ENCODE measurements at regions not wholly inside any gene's neighbourhood (a gene's known extent, or its start where the extent isn't known, plus 50 kb on each side); places are given as distances from the start of the nearest gene placed in this dataset.

DNA sequence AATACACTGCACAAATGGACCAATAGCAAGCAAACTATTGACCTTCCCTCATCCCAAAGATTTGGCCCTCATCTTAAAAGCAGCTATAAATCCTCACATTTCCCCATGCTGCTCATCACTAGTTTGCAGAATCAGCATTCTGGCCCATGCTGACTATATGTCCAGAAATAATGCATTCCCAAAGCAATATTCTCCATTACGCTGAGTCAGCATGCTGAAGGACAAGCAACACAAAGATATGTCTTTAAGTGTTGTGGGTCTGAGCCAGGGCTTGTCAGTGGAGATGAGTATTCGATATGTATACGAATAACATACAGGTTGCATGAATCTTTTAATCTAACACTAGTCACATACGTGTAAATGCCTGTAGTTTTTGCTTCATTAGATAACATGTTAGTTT, 1045.0 kb upstream of the DDX18 start:
- TF ChIP-seq EZH2phosphoT487 (IDR thresholded peaks at IDR 0.05; ENCODE audit: low read depth), result no peak
- TF ChIP-seq, protein P1, sequence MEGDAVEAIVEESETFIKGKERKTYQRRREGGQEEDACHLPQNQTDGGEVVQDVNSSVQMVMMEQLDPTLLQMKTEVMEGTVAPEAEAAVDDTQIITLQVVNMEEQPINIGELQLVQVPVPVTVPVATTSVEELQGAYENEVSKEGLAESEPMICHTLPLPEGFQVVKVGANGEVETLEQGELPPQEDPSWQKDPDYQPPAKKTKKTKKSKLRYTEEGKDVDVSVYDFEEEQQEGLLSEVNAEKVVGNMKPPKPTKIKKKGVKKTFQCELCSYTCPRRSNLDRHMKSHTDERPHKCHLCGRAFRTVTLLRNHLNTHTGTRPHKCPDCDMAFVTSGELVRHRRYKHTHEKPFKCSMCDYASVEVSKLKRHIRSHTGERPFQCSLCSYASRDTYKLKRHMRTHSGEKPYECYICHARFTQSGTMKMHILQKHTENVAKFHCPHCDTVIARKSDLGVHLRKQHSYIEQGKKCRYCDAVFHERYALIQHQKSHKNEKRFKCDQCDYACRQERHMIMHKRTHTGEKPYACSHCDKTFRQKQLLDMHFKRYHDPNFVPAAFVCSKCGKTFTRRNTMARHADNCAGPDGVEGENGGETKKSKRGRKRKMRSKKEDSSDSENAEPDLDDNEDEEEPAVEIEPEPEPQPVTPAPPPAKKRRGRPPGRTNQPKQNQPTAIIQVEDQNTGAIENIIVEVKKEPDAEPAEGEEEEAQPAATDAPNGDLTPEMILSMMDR (IDR thresholded peaks at IDR 0.05; ENCODE audit: low read depth, low read length), result no peak
- no peaks in the 10 kb centered on the region for H3K79me2 ChIP-seq (ENCODE audit: low read length)
- H3K9ac ChIP-seq (ENCODE audit: low read length), result no peak overlapping the region
- no peaks in the 10 kb centered on the region for H3K4me1 ChIP-seq (ENCODE audit: low read length)
- H3K36me3 ChIP-seq (replicated peaks; ENCODE audit: low read depth, low read length), result no peaks in the 10 kb centered on the region
- H3K4me2 ChIP-seq (ENCODE audit: low read length), result no peak overlapping the region
- H3K27ac ChIP-seq (ENCODE audit: low read length), result no peak overlapping the region
- no peak overlapping the region for H2AFZ ChIP-seq (ENCODE audit: low read depth, low read length)
- no peaks in the 10 kb centered on the region for H4K20me1 ChIP-seq (ENCODE audit: insufficient read depth, low read length)
- no peaks in the 10 kb centered on the region for H3K27me3 ChIP-seq (ENCODE audit: low read depth, low read length)
- H3K9me3 ChIP-seq (ENCODE audit: insufficient read depth, low read length), result no peaks in the 10 kb centered on the region
- no peak overlapping the region for H3K4me3 ChIP-seq (ENCODE audit: low read length)

DNA sequence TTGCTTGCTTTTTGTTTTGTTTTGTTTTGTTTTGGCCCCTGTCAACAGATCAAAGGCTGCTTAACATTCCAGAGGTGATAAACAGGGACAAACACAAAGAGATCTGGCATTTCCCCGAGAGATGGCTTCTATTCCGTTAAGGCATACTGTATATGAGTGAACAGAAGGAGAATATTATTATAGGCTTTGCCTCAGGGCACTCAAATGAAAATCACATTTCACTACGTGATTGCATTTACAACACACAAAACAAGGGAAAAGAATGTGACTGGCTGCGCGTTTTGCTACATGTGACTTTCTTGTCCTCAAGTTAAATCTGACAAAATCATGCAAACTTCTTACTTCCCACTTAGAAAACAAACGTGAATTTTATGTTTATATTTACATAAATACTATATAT, 1037.9 kb upstream of the DDX18 start:
- TF ChIP-seq, protein P1 (IDR thresholded peaks at IDR 0.05; ENCODE audit: low read depth, low read length), result no peak
- TF ChIP-seq EZH2phosphoT487 (IDR thresholded peaks at IDR 0.05; ENCODE audit: low read depth), result no peak
- H3K36me3 ChIP-seq (replicated peaks; ENCODE audit: low read depth, low read length), result no peaks in the 10 kb centered on the region
- H2AFZ ChIP-seq (ENCODE audit: low read depth, low read length), result no peak overlapping the region
- H3K9me3 ChIP-seq (ENCODE audit: insufficient read depth, low read length), result no peaks in the 10 kb centered on the region
- H4K20me1 ChIP-seq (ENCODE audit: insufficient read depth, low read length), result no peaks in the 10 kb centered on the region
- no peak overlapping the region for H3K4me3 ChIP-seq (ENCODE audit: low read length)
- H3K27ac ChIP-seq (ENCODE audit: low read length), result no peak overlapping the region
- H3K27me3 ChIP-seq (ENCODE audit: low read depth, low read length), result no peaks in the 10 kb centered on the region
- no peaks in the 10 kb centered on the region for H3K79me2 ChIP-seq (ENCODE audit: low read length)
- H3K9ac ChIP-seq (ENCODE audit: low read length), result no peak overlapping the region
- no peak overlapping the region for H3K4me2 ChIP-seq (ENCODE audit: low read length)
- no peaks in the 10 kb centered on the region for H3K4me1 ChIP-seq (ENCODE audit: low read length)

DNA sequence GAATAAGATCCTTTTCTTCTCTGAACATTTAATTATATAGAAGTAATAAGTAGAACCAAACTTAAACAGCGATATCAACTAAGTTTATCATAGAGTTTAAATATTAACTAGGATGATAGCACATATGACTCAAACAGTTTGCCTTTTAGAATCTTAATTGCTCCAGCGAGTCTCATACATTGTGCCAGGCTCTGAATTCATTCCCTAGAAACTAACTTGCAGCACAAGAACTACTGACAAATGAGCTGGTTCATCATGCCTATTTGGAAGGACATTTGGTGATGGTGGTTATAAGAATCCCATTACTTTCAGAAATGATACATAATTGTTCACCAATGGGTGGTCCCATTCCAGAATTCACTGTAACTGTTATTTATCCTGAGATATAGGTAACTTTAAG, 1026.6 kb upstream of the DDX18 start:
- Histone ChIP-seq H3K9me3 (ENCODE audit: insufficient read depth, low read length) (no peaks in the 10 kb centered on the region), H4K20me1 (ENCODE audit: insufficient read depth, low read length) (no peaks in the 10 kb centered on the region), H3K36me3 (replicated peaks; ENCODE audit: low read depth, low read length) (no peaks in the 10 kb centered on the region), H3K4me3 (ENCODE audit: low read length) (no peak overlapping the region), H3K27ac (ENCODE audit: low read length) (no peak overlapping the region), H3K79me2 (ENCODE audit: low read length) (no peaks in the 10 kb centered on the region), H3K4me1 (ENCODE audit: low read length) (no peaks in the 10 kb centered on the region), H2AFZ (ENCODE audit: low read depth, low read length) (no peak overlapping the region), H3K4me2 (ENCODE audit: low read length) (no peak overlapping the region), H3K9ac (ENCODE audit: low read length) (no peak overlapping the region), H3K27me3 (ENCODE audit: low read depth, low read length) (no peaks in the 10 kb centered on the region)
- TF ChIP-seq, protein P1 (IDR thresholded peaks at IDR 0.05; ENCODE audit: low read depth, low read length), result no peak
- TF ChIP-seq EZH2phosphoT487 (IDR thresholded peaks at IDR 0.05; ENCODE audit: low read depth), result no peak

DNA sequence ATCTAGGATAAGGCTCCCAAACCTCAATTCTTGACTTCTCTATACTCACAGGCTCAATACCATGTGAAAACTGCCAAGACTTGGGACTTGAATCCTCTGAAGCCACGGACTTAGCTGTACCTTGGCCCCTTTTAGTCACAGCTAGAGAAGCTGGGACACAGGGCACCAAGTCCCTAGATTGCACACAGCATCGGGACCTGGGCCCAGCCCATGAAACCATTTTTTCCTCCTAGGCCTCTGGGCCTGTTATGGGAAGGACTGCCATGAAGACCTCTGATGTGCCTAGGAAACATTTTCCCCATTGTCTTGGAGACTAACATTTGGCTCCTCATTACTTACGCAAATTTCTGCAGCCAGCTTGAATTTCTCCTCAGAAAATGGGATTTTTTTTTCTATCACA, 1011.8 kb upstream of the DDX18 start:
- Histone ChIP-seq H3K27me3 (ENCODE audit: low read depth, low read length) (no peaks in the 10 kb centered on the region), H3K4me2 (ENCODE audit: low read length) (no peak overlapping the region), H3K9ac (ENCODE audit: low read length) (no peak overlapping the region), H3K79me2 (ENCODE audit: low read length) (no peaks in the 10 kb centered on the region), H3K4me1 (ENCODE audit: low read length) (no peaks in the 10 kb centered on the region), H3K4me3 (ENCODE audit: low read length) (no peak overlapping the region), H3K27ac (ENCODE audit: low read length) (no peak overlapping the region), H2AFZ (ENCODE audit: low read depth, low read length) (no peak overlapping the region), H3K36me3 (replicated peaks; ENCODE audit: low read depth, low read length) (no peaks in the 10 kb centered on the region), H4K20me1 (ENCODE audit: insufficient read depth, low read length) (no peaks in the 10 kb centered on the region), H3K9me3 (ENCODE audit: insufficient read depth, low read length) (0 out of 2 replicates have a peak, but pooled peaks cover 3% of the 10 kb centered on the region)
- no peak for TF ChIP-seq EZH2phosphoT487 (IDR thresholded peaks at IDR 0.05; ENCODE audit: low read depth)
- TF ChIP-seq, protein P1 (IDR thresholded peaks at IDR 0.05; ENCODE audit: low read depth, low read length), result no peak

Data from OCI-LY3 (cell line).